ENCODE measurements at regions not wholly inside any gene's neighbourhood (a gene's known extent, or its start where the extent isn't known, plus 50 kb on each side); places are given as distances from the start of the nearest gene placed in this dataset.

DNA sequence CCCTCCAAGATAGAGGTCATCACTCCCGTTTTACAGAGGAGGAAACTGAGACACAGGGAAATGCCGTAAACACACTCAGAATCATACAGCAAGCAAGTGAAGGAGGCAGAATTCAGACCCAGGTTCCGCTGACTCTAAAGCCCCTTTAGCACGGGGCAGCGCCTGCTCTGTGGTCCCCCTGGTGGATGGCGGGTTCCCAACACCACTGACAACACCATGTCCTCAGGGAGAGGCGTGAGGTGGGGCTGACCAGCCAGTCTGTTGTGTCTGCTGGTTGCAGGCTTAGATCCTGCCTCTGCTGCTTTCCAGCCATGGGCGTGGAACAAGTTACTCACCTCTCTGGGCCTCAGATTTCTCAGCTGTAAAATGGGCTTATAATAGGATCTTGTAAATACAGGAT lies 617.3 kb downstream of the MATN1 start:
- TF ChIP-seq POLR2AphosphoS5 (IDR thresholded peaks at IDR 0.05; ENCODE audit: low read depth, low read length) (no peak), ATF3 (IDR thresholded peaks at IDR 0.05) (no peak), POLR2A (IDR thresholded peaks at IDR 0.05; ENCODE audit: borderline replicate concordance, extremely low read depth, insufficient read depth, insufficient read length) (no peak), EZH2 (IDR thresholded peaks at IDR 0.05) (no peak), YY1 (IDR thresholded peaks at IDR 0.05; ENCODE audit: extremely low read depth, insufficient replicate concordance, low read depth, low read length) (no peak), SP1 (IDR thresholded peaks at IDR 0.05; ENCODE audit: low read depth) (no peak), TCF7L2 (IDR thresholded peaks at IDR 0.05; ENCODE audit: borderline replicate concordance, extremely low read depth, insufficient read depth, insufficient read length) (no peak), ZNF274 (IDR thresholded peaks at IDR 0.05; ENCODE audit: low read depth, low read length) (no peak)
- TF ChIP-seq, protein P1, sequence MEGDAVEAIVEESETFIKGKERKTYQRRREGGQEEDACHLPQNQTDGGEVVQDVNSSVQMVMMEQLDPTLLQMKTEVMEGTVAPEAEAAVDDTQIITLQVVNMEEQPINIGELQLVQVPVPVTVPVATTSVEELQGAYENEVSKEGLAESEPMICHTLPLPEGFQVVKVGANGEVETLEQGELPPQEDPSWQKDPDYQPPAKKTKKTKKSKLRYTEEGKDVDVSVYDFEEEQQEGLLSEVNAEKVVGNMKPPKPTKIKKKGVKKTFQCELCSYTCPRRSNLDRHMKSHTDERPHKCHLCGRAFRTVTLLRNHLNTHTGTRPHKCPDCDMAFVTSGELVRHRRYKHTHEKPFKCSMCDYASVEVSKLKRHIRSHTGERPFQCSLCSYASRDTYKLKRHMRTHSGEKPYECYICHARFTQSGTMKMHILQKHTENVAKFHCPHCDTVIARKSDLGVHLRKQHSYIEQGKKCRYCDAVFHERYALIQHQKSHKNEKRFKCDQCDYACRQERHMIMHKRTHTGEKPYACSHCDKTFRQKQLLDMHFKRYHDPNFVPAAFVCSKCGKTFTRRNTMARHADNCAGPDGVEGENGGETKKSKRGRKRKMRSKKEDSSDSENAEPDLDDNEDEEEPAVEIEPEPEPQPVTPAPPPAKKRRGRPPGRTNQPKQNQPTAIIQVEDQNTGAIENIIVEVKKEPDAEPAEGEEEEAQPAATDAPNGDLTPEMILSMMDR (IDR thresholded peaks at IDR 0.05 in 2 of 3, conservative IDR thresholded peaks at IDR 0.05 in 1 of 3; ENCODE audit: borderline replicate concordance in 1 of 3, insufficient read depth in 1 of 3, low read depth in 2 of 3, low read length in 2 of 3) = peak; percentile 46 to 72 (median 71); a peak in 5 of 6 replicates
- TF ChIP-seq, protein P2, sequence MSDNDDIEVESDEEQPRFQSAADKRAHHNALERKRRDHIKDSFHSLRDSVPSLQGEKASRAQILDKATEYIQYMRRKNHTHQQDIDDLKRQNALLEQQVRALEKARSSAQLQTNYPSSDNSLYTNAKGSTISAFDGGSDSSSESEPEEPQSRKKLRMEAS (IDR thresholded peaks at IDR 0.05) = no peak

Data from HCT116 (cell line).